ENCODE measurements at regions not wholly inside any gene's neighbourhood (a gene's known extent, or its start where the extent isn't known, plus 50 kb on each side); places are given as distances from the start of the nearest gene placed in this dataset.

DNA sequence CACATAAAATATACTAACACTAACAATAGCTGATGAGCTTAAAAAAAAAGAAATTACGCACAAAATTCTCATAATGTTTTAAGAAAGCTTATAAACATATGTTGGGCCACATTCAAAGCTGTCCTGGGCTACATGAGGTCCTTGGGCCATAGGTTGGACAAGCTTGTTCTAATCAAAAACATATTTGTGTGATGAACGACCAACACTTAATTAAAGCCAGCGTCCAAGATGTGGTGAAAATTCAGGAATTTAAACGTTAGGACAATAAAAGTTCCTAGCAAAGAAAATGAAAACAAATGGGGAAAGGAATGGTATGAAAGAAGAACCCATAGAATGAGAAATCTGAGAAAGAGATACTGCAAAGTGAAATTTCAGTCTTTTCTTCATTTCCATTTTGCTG, 429.6 kb upstream of the DMAC1 start:
- TF ChIP-seq, protein P1, sequence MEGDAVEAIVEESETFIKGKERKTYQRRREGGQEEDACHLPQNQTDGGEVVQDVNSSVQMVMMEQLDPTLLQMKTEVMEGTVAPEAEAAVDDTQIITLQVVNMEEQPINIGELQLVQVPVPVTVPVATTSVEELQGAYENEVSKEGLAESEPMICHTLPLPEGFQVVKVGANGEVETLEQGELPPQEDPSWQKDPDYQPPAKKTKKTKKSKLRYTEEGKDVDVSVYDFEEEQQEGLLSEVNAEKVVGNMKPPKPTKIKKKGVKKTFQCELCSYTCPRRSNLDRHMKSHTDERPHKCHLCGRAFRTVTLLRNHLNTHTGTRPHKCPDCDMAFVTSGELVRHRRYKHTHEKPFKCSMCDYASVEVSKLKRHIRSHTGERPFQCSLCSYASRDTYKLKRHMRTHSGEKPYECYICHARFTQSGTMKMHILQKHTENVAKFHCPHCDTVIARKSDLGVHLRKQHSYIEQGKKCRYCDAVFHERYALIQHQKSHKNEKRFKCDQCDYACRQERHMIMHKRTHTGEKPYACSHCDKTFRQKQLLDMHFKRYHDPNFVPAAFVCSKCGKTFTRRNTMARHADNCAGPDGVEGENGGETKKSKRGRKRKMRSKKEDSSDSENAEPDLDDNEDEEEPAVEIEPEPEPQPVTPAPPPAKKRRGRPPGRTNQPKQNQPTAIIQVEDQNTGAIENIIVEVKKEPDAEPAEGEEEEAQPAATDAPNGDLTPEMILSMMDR (IDR thresholded peaks at IDR 0.05) = no peak
- no peak for TF ChIP-seq POLR2A (IDR thresholded peaks at IDR 0.05)

All from adrenal gland (tissue), 5 donors.